ENCODE measurements at regions not wholly inside any gene's neighbourhood (a gene's known extent, or its start where the extent isn't known, plus 50 kb on each side); places are given as distances from the start of the nearest gene placed in this dataset.

DNA sequence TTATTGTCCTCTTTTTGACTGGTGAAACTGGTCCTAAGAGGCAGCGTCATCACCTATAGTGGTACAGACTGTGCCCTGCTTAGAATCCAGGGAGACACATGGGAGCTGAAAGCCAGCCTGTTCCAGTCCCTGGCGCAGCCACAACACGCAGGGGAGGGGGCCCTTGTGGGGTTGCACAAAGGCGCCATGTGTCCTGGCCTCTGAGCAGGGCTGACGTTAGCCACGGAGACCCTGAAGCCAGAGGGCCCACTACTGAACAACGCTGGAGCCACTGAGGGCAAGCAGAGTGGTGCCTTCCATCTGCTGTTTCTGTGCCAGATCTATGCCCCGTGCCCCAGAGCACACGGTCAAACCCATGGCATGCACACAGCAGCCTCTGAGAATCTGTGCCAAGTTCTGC lies 147.3 kb downstream of the ACTL7B start:
- no peak overlapping the region for H3K4me3 ChIP-seq
- no peaks in the 10 kb centered on the region for H3K36me3 ChIP-seq
- intact Hi-C loops (cut with DNase I; ENCODE audit: low total_unique reads) (no loop called here), in situ Hi-C loops (cut with MboI; ENCODE audit: low pct_ligation_motif_present in 1 of 4, low pct_unique_long_range_greater_than_20kb in 1 of 4, low sequenced_read_pairs in 3 of 4) (no loop called here)
- H3K27ac ChIP-seq, result no peak overlapping the region
- H3K4me1 ChIP-seq, result no peaks in the 10 kb centered on the region
- TF ChIP-seq EP300 (IDR thresholded peaks at IDR 0.05; ENCODE audit: low read depth), result no peak
- TF ChIP-seq POLR2AphosphoS5 (IDR thresholded peaks at IDR 0.05), result no peak
- 60 to 84% methylated on average over 1 to 9 of the region's 9 CpGs for WGBS, 2 donors (ENCODE audit: low coverage in 1 of 2)
- DNase-seq, result no peak
- no peaks in the 10 kb centered on the region for H3K9me3 ChIP-seq
- H3K27me3 ChIP-seq, result no peaks in the 10 kb centered on the region

DNA sequence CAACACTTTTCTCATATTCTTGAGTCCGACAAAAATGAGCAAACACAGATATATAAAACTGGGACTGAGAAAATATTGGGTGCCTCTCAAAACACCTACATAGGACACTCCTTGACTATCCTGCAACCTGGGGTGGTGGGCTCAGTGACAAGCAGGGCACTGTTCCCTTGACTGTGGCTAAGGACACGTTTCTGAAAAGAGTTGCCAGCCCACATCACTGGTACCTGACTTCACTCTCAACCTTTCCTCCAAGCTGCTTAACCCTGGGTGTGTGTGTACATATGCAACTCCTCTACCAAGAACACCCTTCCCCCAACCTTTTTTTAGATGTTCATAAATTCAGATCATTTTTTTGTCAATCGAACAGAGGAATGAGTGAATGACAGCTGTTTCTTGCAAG lies 148.7 kb downstream of the ACTL7B start:
- in situ Hi-C loops (cut with MboI; ENCODE audit: low pct_ligation_motif_present in 1 of 4, low pct_unique_long_range_greater_than_20kb in 1 of 4, low sequenced_read_pairs in 3 of 4), result no loop called here
- H3K27ac ChIP-seq, result no peak overlapping the region
- no peak overlapping the region for H3K4me3 ChIP-seq
- no peaks in the 10 kb centered on the region for H3K9me3 ChIP-seq
- H3K27me3 ChIP-seq, result no peaks in the 10 kb centered on the region
- no peaks in the 10 kb centered on the region for H3K4me1 ChIP-seq
- TF ChIP-seq CTCF (IDR thresholded peaks at IDR 0.05) (no peak), POLR2A (IDR thresholded peaks at IDR 0.05) (no peak), EP300 (IDR thresholded peaks at IDR 0.05; ENCODE audit: low read depth) (no peak), POLR2AphosphoS5 (IDR thresholded peaks at IDR 0.05) (no peak)
- intact Hi-C loops (cut with DNase I; ENCODE audit: low total_unique reads), result no loop called here
- 67 to 70% methylated on average over 1 to 3 of the region's 3 CpGs for WGBS, 2 donors (ENCODE audit: low coverage in 1 of 2)
- H3K36me3 ChIP-seq, result no peaks in the 10 kb centered on the region
- no peak for DNase-seq

DNA sequence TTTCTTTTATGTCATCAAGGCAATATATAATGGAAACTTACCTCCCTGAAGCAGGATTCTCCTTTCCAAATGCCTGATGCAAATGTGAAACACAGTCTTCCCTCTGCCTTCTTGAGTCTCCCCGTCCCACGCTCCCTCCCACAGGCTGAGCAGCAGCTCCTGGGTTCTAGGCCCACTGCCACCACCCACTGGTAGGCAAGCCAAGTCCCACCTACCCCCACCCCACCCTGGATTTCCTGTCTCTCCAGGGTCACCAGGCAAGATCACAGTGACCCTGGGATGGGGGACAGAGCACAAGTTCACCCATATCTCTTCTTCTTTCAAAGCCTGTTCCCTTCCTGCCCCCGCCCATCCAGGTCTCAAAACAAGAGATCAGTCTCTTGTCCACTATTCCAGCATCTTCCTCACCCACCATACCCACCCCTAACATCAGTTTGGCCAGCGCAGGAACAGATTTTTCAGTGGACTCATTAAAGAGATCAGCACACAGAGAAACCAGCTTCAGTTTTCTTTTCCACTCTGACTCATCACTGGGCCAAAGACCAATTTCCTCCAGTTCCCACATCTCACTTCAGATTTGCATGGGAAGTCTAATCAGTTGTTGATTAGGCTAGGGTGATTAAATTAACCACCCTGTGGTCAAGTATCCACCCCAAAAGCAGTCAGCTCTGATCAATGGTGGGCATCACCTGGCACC lies 151.5 kb downstream of the ACTL7B start:
- Histone ChIP-seq H3K27me3 (no peaks in the 10 kb centered on the region), H3K9me3 (no peaks in the 10 kb centered on the region), H3K4me1 (no peaks in the 10 kb centered on the region), H3K36me3 (no peaks in the 10 kb centered on the region), H3K4me3 (no peak overlapping the region), H3K27ac (no peak overlapping the region)
- TF ChIP-seq EP300 (IDR thresholded peaks at IDR 0.05; ENCODE audit: low read depth), result no peak
- no peak for TF ChIP-seq POLR2AphosphoS5 (IDR thresholded peaks at IDR 0.05)
- no peak for TF ChIP-seq CTCF (IDR thresholded peaks at IDR 0.05)
- TF ChIP-seq POLR2A (IDR thresholded peaks at IDR 0.05), result no peak
- WGBS, 2 donors (ENCODE audit: low coverage in 1 of 2), result 78 to 80% methylated on average over 1 to 4 of the region's 4 CpGs
- DNase-seq, result no peak
- in situ Hi-C loops (cut with MboI; ENCODE audit: low pct_ligation_motif_present in 1 of 4, low pct_unique_long_range_greater_than_20kb in 1 of 4, low sequenced_read_pairs in 3 of 4), result no loop called here
- intact Hi-C loops (cut with DNase I; ENCODE audit: low total_unique reads), result no loop called here

DNA sequence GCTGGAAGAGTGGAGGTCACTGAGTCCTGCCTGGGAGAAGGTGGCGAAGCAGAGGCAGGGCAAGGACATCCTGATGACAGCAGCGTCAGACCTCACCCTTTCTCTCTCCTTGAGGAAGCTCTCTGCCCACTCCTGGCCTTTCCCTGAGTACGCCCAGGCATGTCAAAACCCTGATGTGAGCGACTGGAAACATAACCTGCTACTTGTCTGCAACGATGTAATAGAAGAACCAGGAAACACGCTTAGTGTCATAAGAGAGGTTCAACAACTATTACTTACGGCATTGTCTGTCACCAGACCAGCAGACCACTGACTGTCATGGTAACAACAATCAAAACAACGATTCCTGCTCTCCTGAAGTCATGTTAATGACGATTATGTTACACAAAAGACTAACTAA lies 152.4 kb downstream of the ACTL7B start:
- no peak for DNase-seq
- 72 to 82% methylated on average over 7 to 9 of the region's 9 CpGs for WGBS, 2 donors (ENCODE audit: low coverage in 1 of 2)

More for the DNA sequence above, 152.4 kb downstream of the ACTL7B start:
- H3K27ac ChIP-seq, result no peak overlapping the region
- no peaks in the 10 kb centered on the region for H3K27me3 ChIP-seq
- no peaks in the 10 kb centered on the region for H3K4me1 ChIP-seq
- H3K36me3 ChIP-seq, result no peaks in the 10 kb centered on the region
- no peaks in the 10 kb centered on the region for H3K9me3 ChIP-seq
- intact Hi-C loops (cut with DNase I; ENCODE audit: low total_unique reads), result no loop called here
- in situ Hi-C loops (cut with MboI; ENCODE audit: low pct_ligation_motif_present in 1 of 4, low pct_unique_long_range_greater_than_20kb in 1 of 4, low sequenced_read_pairs in 3 of 4), result no loop called here
- TF ChIP-seq EP300 (IDR thresholded peaks at IDR 0.05; ENCODE audit: low read depth), result no peak
- no peak for TF ChIP-seq POLR2AphosphoS5 (IDR thresholded peaks at IDR 0.05)
- TF ChIP-seq POLR2A (IDR thresholded peaks at IDR 0.05), result no peak
- TF ChIP-seq CTCF (IDR thresholded peaks at IDR 0.05), result no peak
- H3K4me3 ChIP-seq, result no peak overlapping the region

All from transverse colon (tissue), 4 donors.